ENCODE measurements at regions not wholly inside any gene's neighbourhood (a gene's known extent, or its start where the extent isn't known, plus 50 kb on each side); places are given as distances from the start of the nearest gene placed in this dataset.

DNA sequence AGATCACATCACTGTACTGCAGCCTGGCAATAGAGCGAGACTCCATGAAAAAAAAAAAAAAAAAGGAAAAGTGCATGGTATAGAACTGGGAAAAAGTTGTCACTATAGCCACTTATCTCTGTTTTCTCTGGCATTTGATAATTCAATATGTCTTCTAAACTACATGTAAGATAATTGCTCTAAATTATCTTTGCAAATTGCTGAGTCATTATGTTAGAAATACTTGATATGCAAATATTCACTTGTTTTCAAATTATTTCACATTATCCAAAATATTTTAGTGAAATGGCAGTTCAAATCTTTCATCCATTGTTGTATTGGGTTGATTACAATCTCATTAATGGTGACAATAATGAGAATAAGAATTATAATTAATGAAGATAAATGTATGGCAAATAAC, 1455.1 kb downstream of the KCNT2 start:
- H3K9me3 ChIP-seq (replicated peaks) = no peaks in the 10 kb centered on the region; the same call in 1 of the 2 replicates
- H3K27ac ChIP-seq = no peak overlapping the region
- H3K4me3 ChIP-seq = no peak overlapping the region
- H3K36me3 ChIP-seq = no peaks in the 10 kb centered on the region
- no peak for DNase-seq (ENCODE audit: low read depth in 1 of 2, low spot score in 2 of 2)
- no peaks in the 10 kb centered on the region for H3K4me1 ChIP-seq (replicated peaks)
- no peaks in the 10 kb centered on the region for H3K27me3 ChIP-seq (replicated peaks)

- Histone ChIP-seq H3K27ac (no peak overlapping the region), H3K36me3 (no peaks in the 10 kb centered on the region), H3K4me3 (no peak overlapping the region), H3K27me3 (replicated peaks) (no peaks in the 10 kb centered on the region), H3K9me3 (replicated peaks) (no peaks in the 10 kb centered on the region; the same call in 1 of the 2 replicates), H3K4me1 (replicated peaks) (no peaks in the 10 kb centered on the region)
- DNase-seq (ENCODE audit: low read depth in 1 of 2, low spot score in 2 of 2) = no peak
Measured at GRCh38 chr1:195150768-195151167, 1457.5 kb downstream of the KCNT2 start.

- Histone ChIP-seq H3K9me3 (replicated peaks) (no peaks in the 10 kb centered on the region), H3K4me3 (no peak overlapping the region), H3K27ac (no peak overlapping the region), H3K27me3 (replicated peaks) (no peaks in the 10 kb centered on the region), H3K4me1 (replicated peaks) (no peaks in the 10 kb centered on the region), H3K36me3 (no peaks in the 10 kb centered on the region)
- DNase-seq (ENCODE audit: low read depth in 1 of 2, low spot score in 2 of 2) = no peak
Measured at GRCh38 chr1:195141294-195141693, 1466.9 kb downstream of the KCNT2 start.

DNA sequence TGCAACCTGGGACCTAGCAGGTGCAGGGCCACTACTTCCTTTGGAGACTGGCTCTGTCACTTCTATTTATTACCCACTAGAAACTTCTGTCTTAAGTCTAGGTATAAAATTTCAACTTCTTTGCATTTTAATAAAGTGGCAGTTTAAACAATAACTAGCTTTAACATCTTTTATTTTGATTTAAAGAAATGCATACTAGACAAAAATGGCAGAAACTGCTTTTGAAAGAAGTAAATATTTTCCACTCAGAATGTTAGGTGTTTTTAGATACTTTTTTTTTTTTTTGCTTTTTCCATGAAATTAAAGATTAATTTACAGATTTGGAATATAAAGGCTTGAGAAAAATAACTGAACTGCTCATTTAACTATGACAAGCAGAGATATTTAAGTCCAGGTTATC, 1477.6 kb downstream of the KCNT2 start:
- Histone ChIP-seq H3K4me3 (no peak overlapping the region), H3K27ac (no peak overlapping the region), H3K4me1 (replicated peaks) (no peaks in the 10 kb centered on the region), H3K9me3 (replicated peaks) (no peaks in the 10 kb centered on the region), H3K36me3 (no peaks in the 10 kb centered on the region), H3K27me3 (replicated peaks) (no peaks in the 10 kb centered on the region)
- no peak for DNase-seq (ENCODE audit: low read depth in 1 of 2, low spot score in 2 of 2)

GRCh38 chr1:195122497-195122896, 1485.7 kb downstream of the KCNT2 start:
- H3K27ac ChIP-seq = no peak overlapping the region
- no peaks in the 10 kb centered on the region for H3K4me1 ChIP-seq (replicated peaks)
- no peaks in the 10 kb centered on the region for H3K27me3 ChIP-seq (replicated peaks)
- no peak overlapping the region for H3K4me3 ChIP-seq
- no peaks in the 10 kb centered on the region for H3K9me3 ChIP-seq (replicated peaks)
- no peak for DNase-seq (ENCODE audit: low read depth in 1 of 2, low spot score in 2 of 2)
- no peaks in the 10 kb centered on the region for H3K36me3 ChIP-seq

- Histone ChIP-seq H3K27ac (no peak overlapping the region), H3K9me3 (replicated peaks) (peaks cover 3% of the 10 kb centered on the region; the same call in 1 of the 2 replicates), H3K36me3 (no peaks in the 10 kb centered on the region), H3K27me3 (replicated peaks) (no peaks in the 10 kb centered on the region), H3K4me3 (no peak overlapping the region), H3K4me1 (replicated peaks) (no peaks in the 10 kb centered on the region)
- no peak for DNase-seq (ENCODE audit: low read depth in 1 of 2, low spot score in 2 of 2)
Measured at GRCh38 chr1:195113471-195113870, 1494.8 kb downstream of the KCNT2 start.

GRCh38 chr1:195105773-195106172, 1502.5 kb downstream of the KCNT2 start:
- no peak for DNase-seq (ENCODE audit: low read depth in 1 of 2, low spot score in 2 of 2)
- no peaks in the 10 kb centered on the region for H3K27me3 ChIP-seq (replicated peaks)
- no peak overlapping the region for H3K27ac ChIP-seq
- no peaks in the 10 kb centered on the region for H3K36me3 ChIP-seq
- no peaks in the 10 kb centered on the region for H3K4me1 ChIP-seq (replicated peaks)
- H3K9me3 ChIP-seq (replicated peaks) = peaks cover 4% of the 10 kb centered on the region; the same call in 1 of the 2 replicates
- H3K4me3 ChIP-seq = no peak overlapping the region

DNA sequence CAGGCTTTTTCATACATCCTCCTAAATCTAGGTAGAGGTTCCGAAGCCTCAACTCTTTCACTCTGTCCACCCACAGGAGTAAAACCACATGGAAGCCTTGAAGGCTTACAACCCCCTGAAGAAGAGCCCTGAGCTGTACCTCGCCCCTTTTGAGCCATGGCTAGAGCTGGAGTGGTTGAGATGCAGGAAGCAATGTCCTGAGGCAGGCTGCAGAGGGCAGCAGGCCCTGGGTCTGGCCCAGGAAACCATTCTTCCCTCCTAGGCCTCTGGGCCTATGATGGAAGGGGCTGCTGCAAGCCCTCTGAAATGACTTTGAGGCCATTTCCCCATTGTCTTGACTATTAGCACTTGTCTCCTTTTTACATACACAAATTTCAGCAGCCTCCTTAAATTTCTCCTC, 1503.0 kb downstream of the KCNT2 start:
- no peaks in the 10 kb centered on the region for H3K4me1 ChIP-seq (replicated peaks)
- no peaks in the 10 kb centered on the region for H3K36me3 ChIP-seq
- no peak overlapping the region for H3K4me3 ChIP-seq
- no peak for DNase-seq (ENCODE audit: low read depth in 1 of 2, low spot score in 2 of 2)
- peaks cover 4% of the 10 kb centered on the region; the same call in 1 of the 2 replicates for H3K9me3 ChIP-seq (replicated peaks)
- H3K27me3 ChIP-seq (replicated peaks) = no peaks in the 10 kb centered on the region
- no peak overlapping the region for H3K27ac ChIP-seq

DNA sequence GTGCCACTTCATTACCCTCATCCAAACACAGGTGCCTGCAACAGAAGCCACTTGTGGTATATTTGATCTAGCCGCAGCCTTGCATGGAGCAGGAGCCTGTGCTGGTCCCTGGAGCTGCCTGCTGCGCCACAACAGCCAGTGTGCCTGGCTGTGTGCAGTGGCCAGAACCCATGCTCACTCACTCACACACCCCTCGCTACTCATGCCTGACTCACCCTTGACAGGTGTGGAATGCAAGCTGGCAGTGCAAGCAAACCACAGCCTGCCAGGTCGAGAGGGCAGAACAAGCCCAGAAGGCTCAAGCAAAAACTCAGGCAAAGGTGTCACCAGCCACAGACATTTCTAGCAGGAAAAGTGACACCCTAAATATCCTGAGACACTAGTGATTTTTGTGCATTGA, 1510.9 kb downstream of the KCNT2 start:
- Histone ChIP-seq H3K9me3 (replicated peaks) (no peaks in the 10 kb centered on the region), H3K27ac (no peak overlapping the region), H3K27me3 (replicated peaks) (no peaks in the 10 kb centered on the region), H3K4me1 (replicated peaks) (no peaks in the 10 kb centered on the region), H3K36me3 (no peaks in the 10 kb centered on the region), H3K4me3 (no peak overlapping the region)
- DNase-seq (ENCODE audit: low read depth in 1 of 2, low spot score in 2 of 2) = no peak

DNA sequence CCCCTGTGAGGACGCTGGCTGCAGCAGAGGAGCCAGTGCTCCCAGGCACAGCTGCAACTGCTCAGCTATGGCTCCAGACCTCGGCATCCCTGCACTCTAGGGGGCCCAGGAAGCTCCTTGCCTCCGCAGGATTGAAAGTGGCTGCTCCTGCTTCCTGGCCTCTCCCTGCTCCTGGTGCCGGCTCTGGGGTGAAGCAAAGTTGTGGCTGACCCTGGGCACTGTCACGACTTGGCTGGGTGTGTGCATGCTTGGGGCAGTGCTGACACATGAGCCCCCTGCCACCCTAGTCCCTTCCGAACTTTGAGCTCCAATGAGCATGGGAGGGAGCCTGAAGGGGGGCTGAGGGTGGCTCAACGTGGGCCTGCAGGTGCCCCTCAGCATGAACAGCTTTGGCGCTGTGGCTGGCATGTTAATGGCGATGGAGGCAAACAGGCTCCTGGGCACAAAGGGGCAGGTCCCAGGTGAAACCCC, 1512.2 kb downstream of the KCNT2 start:
- Histone ChIP-seq H3K4me1 (replicated peaks) (no peaks in the 10 kb centered on the region), H3K9me3 (replicated peaks) (no peaks in the 10 kb centered on the region), H3K27ac (no peak overlapping the region), H3K36me3 (no peaks in the 10 kb centered on the region), H3K27me3 (replicated peaks) (no peaks in the 10 kb centered on the region), H3K4me3 (no peak overlapping the region)
- DNase-seq (ENCODE audit: low read depth in 1 of 2, low spot score in 2 of 2) = no peak

GRCh38 chr1:195085196-195085595, 1523.0 kb downstream of the KCNT2 start:
- Histone ChIP-seq H3K27ac (no peak overlapping the region), H3K4me1 (replicated peaks) (no peaks in the 10 kb centered on the region), H3K36me3 (no peaks in the 10 kb centered on the region), H3K9me3 (replicated peaks) (no peaks in the 10 kb centered on the region), H3K27me3 (replicated peaks) (no peaks in the 10 kb centered on the region), H3K4me3 (no peak overlapping the region)
- no peak for DNase-seq (ENCODE audit: low read depth in 1 of 2, low spot score in 2 of 2)

- Histone ChIP-seq H3K4me3 (no peak overlapping the region), H3K9me3 (replicated peaks) (no peaks in the 10 kb centered on the region), H3K27ac (no peak overlapping the region), H3K36me3 (no peaks in the 10 kb centered on the region), H3K27me3 (replicated peaks) (no peaks in the 10 kb centered on the region), H3K4me1 (replicated peaks) (no peaks in the 10 kb centered on the region)
- no peak for DNase-seq (ENCODE audit: low read depth in 1 of 2, low spot score in 2 of 2)
Measured at GRCh38 chr1:195082183-195082582, 1526.1 kb downstream of the KCNT2 start.

DNA sequence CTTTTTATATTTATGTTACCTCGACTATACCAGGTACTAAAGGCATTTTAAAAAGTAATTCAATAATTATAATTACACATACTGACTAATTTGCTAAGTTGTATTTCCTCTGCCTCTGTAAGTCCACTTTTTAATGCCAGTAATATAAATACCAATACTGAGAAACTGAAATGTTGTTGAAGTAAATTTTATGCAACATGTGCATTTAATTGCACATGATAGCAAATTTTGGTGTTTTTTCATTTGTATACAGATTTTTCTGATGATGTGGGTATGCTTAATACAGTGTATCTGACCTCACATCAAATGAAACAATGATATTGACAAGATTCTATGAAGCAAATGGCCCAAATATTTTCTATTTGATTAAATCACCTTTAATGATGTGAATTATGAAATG, 1531.6 kb downstream of the KCNT2 start:
- no peak for DNase-seq (ENCODE audit: low read depth in 1 of 2, low spot score in 2 of 2)

GRCh38 chr1:195075973-195076372, 1532.3 kb downstream of the KCNT2 start:
- Histone ChIP-seq H3K4me1 (replicated peaks) (no peaks in the 10 kb centered on the region), H3K36me3 (no peaks in the 10 kb centered on the region), H3K27me3 (replicated peaks) (no peaks in the 10 kb centered on the region), H3K9me3 (replicated peaks) (no peaks in the 10 kb centered on the region), H3K27ac (no peak overlapping the region), H3K4me3 (no peak overlapping the region)
- no peak for DNase-seq (ENCODE audit: low read depth in 1 of 2, low spot score in 2 of 2)

More for the DNA sequence above, 1531.6 kb downstream of the KCNT2 start:
- H3K27me3 ChIP-seq (replicated peaks) = no peaks in the 10 kb centered on the region
- no peaks in the 10 kb centered on the region for H3K4me1 ChIP-seq (replicated peaks)
- H3K36me3 ChIP-seq = no peaks in the 10 kb centered on the region
- H3K9me3 ChIP-seq (replicated peaks) = no peaks in the 10 kb centered on the region
- no peak overlapping the region for H3K4me3 ChIP-seq
- H3K27ac ChIP-seq = no peak overlapping the region

- Histone ChIP-seq H3K9me3 (replicated peaks) (no peaks in the 10 kb centered on the region), H3K36me3 (no peaks in the 10 kb centered on the region), H3K4me3 (no peak overlapping the region), H3K27ac (no peak overlapping the region), H3K27me3 (replicated peaks) (no peaks in the 10 kb centered on the region), H3K4me1 (replicated peaks) (no peaks in the 10 kb centered on the region)
- no peak for DNase-seq (ENCODE audit: low read depth in 1 of 2, low spot score in 2 of 2)
Measured at GRCh38 chr1:195071461-195071860, 1536.8 kb downstream of the KCNT2 start.

Data from SJSA1 (cell line).